ENCODE measurements at regions not wholly inside any gene's neighbourhood (a gene's known extent, or its start where the extent isn't known, plus 50 kb on each side); places are given as distances from the start of the nearest gene placed in this dataset.

DNA sequence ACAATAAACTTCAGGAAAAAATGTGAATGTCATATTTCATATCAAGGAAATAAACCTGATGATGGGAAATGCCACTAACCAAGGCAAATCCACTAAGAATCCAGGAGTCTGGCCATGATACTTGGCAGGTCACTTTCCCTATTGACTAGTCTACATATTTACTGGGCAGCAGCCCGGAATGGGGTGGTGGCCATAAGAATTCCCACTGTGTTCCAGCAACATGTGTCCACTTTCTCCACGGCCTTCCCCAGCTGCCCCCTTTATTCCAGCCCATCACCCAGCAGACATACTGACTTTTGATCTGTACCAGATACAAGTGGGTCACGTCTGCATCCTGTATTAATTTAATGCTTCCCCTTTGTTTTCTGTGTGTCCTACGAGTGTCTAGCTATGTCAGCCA is 234.5 kb upstream of the PRDM1 start:
- TF ChIP-seq, protein P1, sequence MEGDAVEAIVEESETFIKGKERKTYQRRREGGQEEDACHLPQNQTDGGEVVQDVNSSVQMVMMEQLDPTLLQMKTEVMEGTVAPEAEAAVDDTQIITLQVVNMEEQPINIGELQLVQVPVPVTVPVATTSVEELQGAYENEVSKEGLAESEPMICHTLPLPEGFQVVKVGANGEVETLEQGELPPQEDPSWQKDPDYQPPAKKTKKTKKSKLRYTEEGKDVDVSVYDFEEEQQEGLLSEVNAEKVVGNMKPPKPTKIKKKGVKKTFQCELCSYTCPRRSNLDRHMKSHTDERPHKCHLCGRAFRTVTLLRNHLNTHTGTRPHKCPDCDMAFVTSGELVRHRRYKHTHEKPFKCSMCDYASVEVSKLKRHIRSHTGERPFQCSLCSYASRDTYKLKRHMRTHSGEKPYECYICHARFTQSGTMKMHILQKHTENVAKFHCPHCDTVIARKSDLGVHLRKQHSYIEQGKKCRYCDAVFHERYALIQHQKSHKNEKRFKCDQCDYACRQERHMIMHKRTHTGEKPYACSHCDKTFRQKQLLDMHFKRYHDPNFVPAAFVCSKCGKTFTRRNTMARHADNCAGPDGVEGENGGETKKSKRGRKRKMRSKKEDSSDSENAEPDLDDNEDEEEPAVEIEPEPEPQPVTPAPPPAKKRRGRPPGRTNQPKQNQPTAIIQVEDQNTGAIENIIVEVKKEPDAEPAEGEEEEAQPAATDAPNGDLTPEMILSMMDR (IDR thresholded peaks at IDR 0.05; ENCODE audit: low read depth, low read length), result no peak
- TF ChIP-seq POLR2A (IDR thresholded peaks at IDR 0.05; ENCODE audit: extremely low read depth, insufficient read length), result no peak
